Uterus (tissue), 2 donors: ENCODE measurements at regions not wholly inside any gene's neighbourhood (a gene's known extent, or its start where the extent isn't known, plus 50 kb on each side); places are given as distances from the start of the nearest gene placed in this dataset.

Experiments used
- CTCF ChIP-seq, 4 experiments: fragments of 200-600 bp in 2 of 4; fragments of 450-650 bp in 2 of 4; sonication (generic) in 2 of 4; IDR thresholded peaks; one replicate each; pipeline ENCODE4 v1.5.1; 2016 to 2019; ENCODE audit warnings: antibody characterized with exemption in 4 of 4, mild to moderate bottlenecking in 2 of 4, moderate library complexity in 1 of 4
- POLR2A ChIP-seq, 2 donors: fragments of 450-650 bp; IDR thresholded peaks; one replicate each; pipeline ENCODE4 v1.6.1; 2016; ENCODE audit warnings: antibody characterized with exemption in 2 of 2, mild to moderate bottlenecking in 1 of 2, moderate library complexity in 1 of 2

GRCh38 chr4:178953447-178954120 is 1511.3 kb upstream of the AGA start:
- no peak for TF ChIP-seq CTCF (IDR thresholded peaks at IDR 0.05)
- no peak for TF ChIP-seq POLR2A (IDR thresholded peaks at IDR 0.05)
